ENCODE measurements at regions not wholly inside any gene's neighbourhood (a gene's known extent, or its start where the extent isn't known, plus 50 kb on each side); places are given as distances from the start of the nearest gene placed in this dataset.

DNA sequence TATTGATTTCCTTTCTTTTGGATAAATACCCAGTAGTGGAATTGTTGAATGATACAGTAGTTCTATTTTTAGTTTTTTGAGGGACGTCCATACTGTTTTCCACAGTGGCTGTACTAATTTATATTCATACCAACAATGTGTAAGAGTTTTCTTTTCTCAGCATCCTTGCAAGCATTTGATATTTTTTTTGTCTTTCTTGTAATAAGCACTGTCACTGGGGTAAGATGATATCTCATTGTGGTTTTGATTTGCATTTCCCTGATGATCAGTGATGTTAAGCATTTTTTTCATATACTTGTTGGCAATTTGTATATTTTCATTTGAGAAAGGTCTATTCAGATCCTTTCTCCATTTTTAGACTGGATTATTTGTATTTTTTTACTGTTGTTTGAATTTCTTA is 308.7 kb downstream of the PTEN start:
- DNase-seq (ENCODE audit: low read depth) = no peak

DNA sequence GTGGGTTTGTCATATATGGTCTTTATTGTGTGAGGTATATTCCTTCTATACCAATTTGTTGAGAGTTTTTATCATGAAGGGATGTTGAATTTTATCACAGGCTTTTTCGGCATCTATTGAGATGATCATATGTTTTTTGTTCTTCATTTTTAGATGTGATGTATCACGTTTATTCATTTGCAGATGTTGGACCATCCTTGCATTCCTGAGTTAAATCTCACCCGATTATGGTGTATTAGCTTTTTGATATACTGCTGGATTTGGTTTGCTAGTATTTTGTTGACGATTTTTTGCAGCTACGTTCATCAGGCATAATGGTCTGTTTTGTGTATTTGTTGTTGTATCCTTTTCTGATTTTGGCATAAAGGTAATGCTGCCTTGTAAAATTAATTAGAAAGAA is 311.0 kb downstream of the PTEN start:
- DNase-seq (ENCODE audit: low read depth) = no peak

DNA sequence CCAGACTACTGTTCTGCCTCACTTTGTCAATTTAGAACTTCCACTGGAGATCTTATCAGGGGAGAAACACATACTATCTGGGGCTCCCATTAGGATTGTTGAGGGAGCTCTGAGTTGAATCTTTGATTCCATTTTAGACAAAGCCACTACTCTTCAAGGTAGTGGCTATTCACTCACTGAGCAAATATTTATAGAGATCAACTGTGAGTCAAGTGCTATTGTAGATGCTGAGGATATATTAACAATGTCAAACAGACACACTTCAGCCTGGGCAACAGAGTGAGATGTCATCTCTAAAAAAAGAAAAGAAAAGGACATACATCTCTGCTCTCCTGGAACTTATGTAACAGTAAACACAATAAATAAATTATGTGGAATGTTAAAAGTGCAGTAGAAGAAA is 315.3 kb downstream of the PTEN start:
- DNase-seq (ENCODE audit: low read depth) = no peak

GRCh38 chr10:88179831-88180230 is 316.4 kb downstream of the PTEN start:
- DNase-seq (ENCODE audit: low read depth) = no peak

- DNase-seq (ENCODE audit: low read depth) = no peak
Observed at GRCh38 chr10:88181902-88182600, 318.6 kb downstream of the PTEN start.

GRCh38 chr10:88182601-88182930 is 319.1 kb downstream of the PTEN start:
- no peak for DNase-seq (ENCODE audit: low read depth)

GRCh38 chr10:88184543-88185297 is 321.3 kb downstream of the PTEN start:
- DNase-seq (ENCODE audit: low read depth) = no peak

GRCh38 chr10:88185830-88186229 is 322.4 kb downstream of the PTEN start:
- DNase-seq (ENCODE audit: low read depth) = no peak

- DNase-seq (ENCODE audit: low read depth) = no peak
Observed at GRCh38 chr10:88186335-88186734, 322.9 kb downstream of the PTEN start.

GRCh38 chr10:88187472-88187871 is 324.0 kb downstream of the PTEN start:
- DNase-seq (ENCODE audit: low read depth) = no peak

GRCh38 chr10:88190123-88190522 is 326.7 kb downstream of the PTEN start:
- no peak for DNase-seq (ENCODE audit: low read depth)

DNA sequence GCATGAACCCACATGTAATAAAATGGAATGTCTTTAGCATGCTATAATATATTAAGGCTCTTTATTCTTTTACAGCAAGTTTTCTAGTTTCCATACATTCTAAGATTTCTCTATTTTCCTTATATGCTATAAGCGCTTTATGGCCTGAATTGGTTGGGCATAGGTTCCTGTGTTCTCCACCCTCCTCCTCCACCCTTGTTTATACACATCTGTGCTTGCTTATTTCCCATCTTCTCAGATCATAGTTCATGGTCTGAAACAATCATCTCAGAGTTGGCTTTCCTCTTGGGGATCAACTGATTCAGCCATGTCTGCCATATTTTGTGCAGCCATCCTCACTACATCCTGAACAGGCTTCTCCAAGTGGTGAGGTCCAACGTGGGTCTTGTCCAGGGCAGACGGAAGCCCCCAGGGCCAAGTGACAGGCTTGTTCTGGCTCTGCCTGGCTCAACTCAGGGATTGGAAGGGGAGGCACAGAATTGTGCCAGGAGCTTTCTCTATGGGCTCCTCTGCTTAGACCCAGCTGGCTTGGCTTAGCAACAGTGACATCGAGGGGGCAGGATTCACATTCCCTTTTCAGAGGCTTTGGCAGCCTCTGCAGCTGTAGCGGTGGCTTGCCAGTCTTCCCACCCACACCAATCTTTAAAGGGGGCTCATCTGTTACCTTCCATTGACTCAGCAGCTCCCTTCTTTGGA is 327.3 kb downstream of the PTEN start:
- DNase-seq (ENCODE audit: low read depth) = no peak

DNA sequence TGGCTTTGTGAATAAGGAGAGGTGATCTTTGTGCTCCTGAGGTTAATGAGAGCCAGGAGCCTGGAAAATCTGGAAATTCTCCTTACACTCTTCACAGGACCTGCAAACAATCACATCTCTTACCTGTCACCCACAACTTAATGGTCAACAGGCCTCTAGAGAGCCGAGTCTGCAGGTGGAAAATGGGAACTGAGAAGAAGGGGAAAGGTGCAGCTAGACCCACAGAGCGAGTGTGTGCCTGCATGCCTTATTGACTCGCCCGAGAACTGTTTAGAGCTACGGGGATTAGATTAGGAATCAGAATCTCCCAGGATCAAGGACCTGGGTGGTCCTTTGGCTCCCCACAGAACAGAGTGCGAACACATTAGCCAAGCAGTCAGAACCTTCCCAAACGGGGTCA is 329.6 kb downstream of the PTEN start:
- no peak for DNase-seq (ENCODE audit: low read depth)

DNA sequence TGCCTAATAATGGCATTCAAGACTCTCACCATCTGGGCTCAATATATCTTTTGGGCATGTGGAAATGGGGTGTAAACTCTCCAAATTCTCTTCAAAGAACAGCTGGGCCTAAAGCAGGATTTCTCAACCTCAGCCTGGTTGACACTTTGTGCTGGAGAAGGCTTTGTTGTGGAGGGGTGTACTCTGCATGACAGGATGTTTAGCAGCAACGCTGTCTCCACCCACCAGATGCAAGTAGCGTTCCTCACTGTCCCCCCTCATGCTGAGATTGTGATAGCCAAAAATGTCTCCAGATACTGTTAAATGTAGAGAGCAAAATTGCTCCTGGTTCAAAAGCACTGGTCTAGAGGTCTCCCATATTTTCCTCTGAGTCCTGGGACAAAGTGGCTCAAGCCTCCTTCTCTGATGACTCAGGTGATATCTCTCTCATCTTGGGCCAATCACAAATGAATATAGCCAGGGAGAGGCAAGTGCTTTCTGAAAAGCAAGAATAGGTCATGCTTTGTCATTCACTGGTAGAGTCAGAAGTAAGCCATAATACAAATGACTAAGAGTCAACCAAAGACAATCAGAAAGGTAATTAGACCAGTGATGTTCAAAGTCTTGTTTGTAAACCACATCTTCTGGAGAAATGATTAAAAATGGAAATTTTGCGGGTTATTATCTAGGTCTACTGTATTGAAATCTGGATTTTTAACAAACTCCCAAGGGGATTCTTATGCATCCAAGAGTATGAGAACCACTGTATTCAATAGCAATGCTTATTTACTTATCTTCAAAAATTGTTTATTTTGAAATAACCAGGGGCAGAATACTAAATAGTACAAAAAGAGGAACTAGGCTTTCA is 330.8 kb downstream of the PTEN start:
- peak; percentile 3 for DNase-seq (ENCODE audit: low read depth)

DNA sequence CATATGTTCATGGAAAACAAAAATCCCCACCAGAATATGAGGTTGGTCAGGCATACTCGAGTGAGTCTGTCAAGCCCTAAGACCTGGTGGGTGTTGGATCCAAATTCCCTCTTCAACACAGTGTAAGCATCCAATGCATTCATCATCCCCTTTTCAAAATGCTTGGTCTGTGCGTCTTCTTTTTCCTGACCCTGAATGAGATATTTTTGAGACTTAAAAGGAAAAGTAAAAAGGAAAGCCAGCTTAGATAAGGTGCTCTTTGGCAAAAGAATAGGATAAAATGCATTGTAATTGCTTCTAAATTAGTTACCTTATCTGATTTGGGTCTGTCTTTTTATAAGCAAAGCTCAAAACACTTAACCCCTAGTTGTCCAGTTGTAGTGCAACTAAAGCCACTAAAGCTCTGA is 331.5 kb downstream of the PTEN start:
- DNase-seq (ENCODE audit: low read depth) = no peak

- no peak for DNase-seq (ENCODE audit: low read depth)
Observed at GRCh38 chr10:88195841-88196240, 332.4 kb downstream of the PTEN start.

- no peak for DNase-seq (ENCODE audit: low read depth)
Observed at GRCh38 chr10:88196291-88196690, 332.9 kb downstream of the PTEN start.

- DNase-seq (ENCODE audit: low read depth) = no peak
Observed at GRCh38 chr10:88198023-88198422, 334.6 kb downstream of the PTEN start.

DNA sequence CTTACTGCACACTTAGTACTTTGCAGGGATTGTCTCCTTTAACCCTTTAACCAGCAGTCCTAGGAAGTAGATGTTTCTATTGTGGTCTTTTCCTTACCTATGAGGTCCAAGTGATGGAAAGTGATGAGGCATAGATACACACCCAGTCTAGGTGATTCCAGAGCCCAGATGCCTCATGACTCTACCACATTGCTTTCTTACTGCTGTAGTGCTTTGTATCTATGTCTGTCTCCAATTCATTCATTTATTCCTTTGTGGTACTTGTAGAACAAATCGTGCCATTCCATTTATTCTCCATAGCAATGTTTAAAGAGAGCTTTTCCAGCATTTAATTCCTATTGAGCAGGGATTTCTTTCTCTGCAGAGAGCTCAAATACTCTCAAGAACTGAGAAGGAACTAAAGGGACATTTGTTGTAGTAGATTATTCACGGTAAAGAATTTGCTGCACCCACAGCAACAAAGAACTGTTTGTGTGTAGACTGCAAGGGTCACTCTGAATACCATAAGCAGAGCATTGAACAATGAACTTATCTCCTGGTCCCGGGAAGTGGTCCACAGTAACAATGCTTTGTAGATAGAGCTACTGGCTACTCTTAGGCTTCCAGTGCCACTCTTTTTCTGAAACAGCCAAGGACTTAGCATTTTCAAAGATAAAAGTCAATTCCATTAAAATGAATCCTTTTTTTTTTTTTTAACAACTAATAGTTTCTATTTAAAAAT is 337.0 kb downstream of the PTEN start:
- DNase-seq (ENCODE audit: low read depth) = no peak

GRCh38 chr10:88205842-88206446 is 342.5 kb downstream of the PTEN start:
- DNase-seq (ENCODE audit: low read depth) = no peak

DNA sequence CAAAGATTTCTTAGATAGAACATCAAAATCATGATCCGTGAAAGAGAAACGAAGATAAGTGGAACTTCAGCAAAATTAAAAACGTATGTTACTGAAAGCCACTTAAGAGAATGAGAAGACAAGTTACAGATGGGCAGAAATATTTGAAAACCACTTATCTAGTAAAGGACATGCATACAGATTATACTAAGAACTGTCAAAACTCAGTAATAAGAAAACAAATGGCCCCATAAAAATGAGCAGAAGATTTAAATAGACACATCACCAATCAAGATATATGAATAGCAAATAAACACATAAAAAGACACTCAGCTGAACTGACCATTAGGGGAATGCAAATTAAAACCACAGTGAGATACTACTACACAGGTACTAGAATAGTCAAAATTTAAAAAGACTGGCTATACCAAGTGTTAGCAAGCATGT is 343.7 kb downstream of the PTEN start:
- no peak for DNase-seq (ENCODE audit: low read depth)

Measured in stimulated activated CD4-positive, alpha-beta T cell treated with anti-CD3 and anti-CD28 coated beads, Interleukin-2, amount 100 ng/mL, for 4 hours (primary cell).